ENCODE measurements at regions not wholly inside any gene's neighbourhood (a gene's known extent, or its start where the extent isn't known, plus 50 kb on each side); places are given as distances from the start of the nearest gene placed in this dataset.

DNA sequence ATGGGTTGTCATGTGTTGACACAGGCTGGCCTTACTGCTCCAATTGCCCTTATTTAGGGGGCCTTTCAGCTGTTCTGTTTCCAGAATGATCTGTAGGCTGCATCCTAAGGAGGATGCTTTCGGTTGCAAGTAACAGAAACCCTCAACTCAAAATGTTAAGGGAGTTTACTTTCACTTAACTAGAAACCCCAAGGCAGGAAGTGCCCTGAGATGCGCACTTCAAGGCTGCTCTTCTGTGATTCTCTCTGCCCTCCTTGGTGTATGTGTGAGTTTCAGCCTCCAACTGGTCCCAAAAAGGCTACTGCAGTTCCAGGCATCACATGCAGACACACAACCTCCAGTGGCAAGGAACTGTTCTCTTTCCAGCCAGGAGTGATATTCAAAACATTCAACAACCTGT is 97.3 kb upstream of the ATP6AP2 start (continued):
- no peak for TF ChIP-seq NRF1 (conservative IDR thresholded peaks at IDR 0.05; ENCODE audit: low read depth, low read length)

- ChIA-PET RAD21 (ENCODE audit: unreplicated experiment) (no interaction called here), SMC1A (ENCODE audit: uncharacterized antibody, unreplicated experiment) (no interaction called here), POLR2A (no interaction called here), CTCF (no interaction called here)
- no peaks in the 10 kb centered on the region for H3K4me1 ChIP-seq (ENCODE audit: control insufficient read depth, insufficient read depth, low read length)
- no peak overlapping the region for H2AFZ ChIP-seq (ENCODE audit: control insufficient read depth, low read depth, low read length)
- no peaks in the 10 kb centered on the region for H4K20me1 ChIP-seq (ENCODE audit: control insufficient read depth, insufficient read depth)
- no peaks in the 10 kb centered on the region for H3K36me3 ChIP-seq (ENCODE audit: control insufficient read depth in 2 of 2, insufficient read depth in 2 of 2, low read length in 1 of 2)
- intact Hi-C loops (cut with micrococcal nuclease; ENCODE audit: unreplicated experiment): loop anchor here (10.0 kb wide), 1 partner anchor 385 kb away; the partner anchor contains the start of gene BCOR
- ATAC-seq (no peak), FAIRE-seq (no peak), DNase-seq (ENCODE audit: low read depth, low spot score) (no peak)
- 29% methylated on average over 7 of the region's 7 CpGs for WGBS (ENCODE audit: insufficient coverage, insufficient replicate concordance, low lambda C conversion rate, missing lambda C conversion rate)
- H3K9me3 ChIP-seq (replicated peaks; ENCODE audit: control insufficient read depth, insufficient read depth, low read length): no peaks in the 10 kb centered on the region; the same call in 2 of the 3 replicates
- H3K27me3 ChIP-seq (replicated peaks in 1 of 2; ENCODE audit: control insufficient read depth in 2 of 2, insufficient read depth in 2 of 2, low read length in 1 of 2): no peaks in the 10 kb centered on the region
- BruUV-seq (replicated peaks): no TSS peak
- no peak overlapping the region for H3K27ac ChIP-seq (ENCODE audit: control insufficient read depth, insufficient read depth)
- in situ Hi-C loops (cut with MboI): no loop called here
- no peak overlapping the region for H3K4me3 ChIP-seq
- no peaks in the 10 kb centered on the region for H3K79me2 ChIP-seq (ENCODE audit: control insufficient read depth, insufficient read depth, low read length)
- H3K9ac ChIP-seq (ENCODE audit: control insufficient read depth, insufficient read depth, low read length): no peak overlapping the region
- TF ChIP-seq CREM (IDR thresholded peaks at IDR 0.05; ENCODE audit: low read depth) (no peak), CBX5 (IDR thresholded peaks at IDR 0.05; ENCODE audit: low read depth) (no peak), CEBPZ (IDR thresholded peaks at IDR 0.05; ENCODE audit: low read depth, low read length) (no peak)
- no peak overlapping the region for H3K4me2 ChIP-seq (ENCODE audit: control insufficient read depth, insufficient read depth)
These were observed 100.9 kb upstream of the ATP6AP2 start for GRCh38 chrX:40479777-40480318.
